ENCODE measurements at regions not wholly inside any gene's neighbourhood (a gene's known extent, or its start where the extent isn't known, plus 50 kb on each side); places are given as distances from the start of the nearest gene placed in this dataset.

GRCh38 chr2:145315053-145315452 lies 795.1 kb upstream of the ZEB2 start:
- H3K36me3 ChIP-seq (ENCODE audit: insufficient read depth, low read length, poor library complexity, severe bottlenecking), result no peaks in the 10 kb centered on the region
- H3K27ac ChIP-seq (ENCODE audit: low read depth, low read length, poor library complexity, severe bottlenecking), result no peak overlapping the region
- ChIA-PET POLR2A (ENCODE audit: low non-redundant PET) (no interaction called here), CTCF (no interaction called here)
- no TSS peak for BruUV-seq (replicated peaks)
- H3K4me3 ChIP-seq (ENCODE audit: low read depth, low read length, poor library complexity, severe bottlenecking), result no peak overlapping the region
- no peak for DNase-seq (ENCODE audit: low spot score)
- H3K4me1 ChIP-seq (ENCODE audit: insufficient read depth, low read length, poor library complexity, severe bottlenecking), result no peaks in the 10 kb centered on the region
- TF ChIP-seq CTCF (conservative IDR thresholded peaks at IDR 0.05; ENCODE audit: low read depth, low read length) (no peak), EZH2 (IDR thresholded peaks at IDR 0.05; ENCODE audit: borderline replicate concordance, low read depth, low read length, poor library complexity, severe bottlenecking) (no peak)
- H3K9me3 ChIP-seq (ENCODE audit: low read depth, low read length, poor library complexity, severe bottlenecking), result no peaks in the 10 kb centered on the region
- H3K27me3 ChIP-seq (replicated peaks; ENCODE audit: insufficient read depth, low read depth, low read length, poor library complexity), result no peaks in the 10 kb centered on the region
- intact Hi-C loops (cut with micrococcal nuclease; ENCODE audit: unreplicated experiment), result no loop called here

- no TSS peak for BruUV-seq (replicated peaks)
- no peak overlapping the region for H3K4me3 ChIP-seq (ENCODE audit: low read depth, low read length, poor library complexity, severe bottlenecking)
- H3K27me3 ChIP-seq (replicated peaks; ENCODE audit: insufficient read depth, low read depth, low read length, poor library complexity), result no peaks in the 10 kb centered on the region
- intact Hi-C loops (cut with micrococcal nuclease; ENCODE audit: unreplicated experiment), result no loop called here
- no peak for TF ChIP-seq CTCF (conservative IDR thresholded peaks at IDR 0.05; ENCODE audit: low read depth, low read length)
- TF ChIP-seq EZH2 (IDR thresholded peaks at IDR 0.05; ENCODE audit: borderline replicate concordance, low read depth, low read length, poor library complexity, severe bottlenecking), result no peak
- no peak overlapping the region for H3K27ac ChIP-seq (ENCODE audit: low read depth, low read length, poor library complexity, severe bottlenecking)
- DNase-seq (ENCODE audit: low spot score), result no peak
- H3K36me3 ChIP-seq (ENCODE audit: insufficient read depth, low read length, poor library complexity, severe bottlenecking), result no peaks in the 10 kb centered on the region
- CTCF ChIA-PET, result no interaction called here
- POLR2A ChIA-PET (ENCODE audit: low non-redundant PET), result no interaction called here
- H3K4me1 ChIP-seq (ENCODE audit: insufficient read depth, low read length, poor library complexity, severe bottlenecking), result no peaks in the 10 kb centered on the region
- no peaks in the 10 kb centered on the region for H3K9me3 ChIP-seq (ENCODE audit: low read depth, low read length, poor library complexity, severe bottlenecking)
These were observed 794.3 kb upstream of the ZEB2 start for GRCh38 chr2:145314119-145314633.

GRCh38 chr2:145305889-145306288 lies 786.0 kb upstream of the ZEB2 start:
- ChIA-PET POLR2A (ENCODE audit: low non-redundant PET) (no interaction called here), CTCF (no interaction called here)
- Histone ChIP-seq H3K27ac (ENCODE audit: low read depth, low read length, poor library complexity, severe bottlenecking) (no peak overlapping the region), H3K4me1 (ENCODE audit: insufficient read depth, low read length, poor library complexity, severe bottlenecking) (no peaks in the 10 kb centered on the region), H3K9me3 (ENCODE audit: low read depth, low read length, poor library complexity, severe bottlenecking) (no peaks in the 10 kb centered on the region), H3K36me3 (ENCODE audit: insufficient read depth, low read length, poor library complexity, severe bottlenecking) (no peaks in the 10 kb centered on the region), H3K4me3 (ENCODE audit: low read depth, low read length, poor library complexity, severe bottlenecking) (no peak overlapping the region), H3K27me3 (replicated peaks; ENCODE audit: insufficient read depth, low read depth, low read length, poor library complexity) (no peaks in the 10 kb centered on the region)
- intact Hi-C loops (cut with micrococcal nuclease; ENCODE audit: unreplicated experiment), result no loop called here
- DNase-seq (ENCODE audit: low spot score), result no peak
- BruUV-seq (replicated peaks), result no TSS peak
- TF ChIP-seq CTCF (conservative IDR thresholded peaks at IDR 0.05; ENCODE audit: low read depth, low read length), result no peak
- no peak for TF ChIP-seq EZH2 (IDR thresholded peaks at IDR 0.05; ENCODE audit: borderline replicate concordance, low read depth, low read length, poor library complexity, severe bottlenecking)
